ENCODE measurements at regions not wholly inside any gene's neighbourhood (a gene's known extent, or its start where the extent isn't known, plus 50 kb on each side); places are given as distances from the start of the nearest gene placed in this dataset.

- no peak for TF ChIP-seq EP300 (IDR thresholded peaks at IDR 0.05; ENCODE audit: borderline replicate concordance)
- no peak for TF ChIP-seq EGR1 (IDR thresholded peaks at IDR 0.05)
- no peak for TF ChIP-seq NFIC (IDR thresholded peaks at IDR 0.05)
- TF ChIP-seq ZBTB7A (IDR thresholded peaks at IDR 0.05; ENCODE audit: low read depth), result no peak
- no peak for TF ChIP-seq FOXM1 (IDR thresholded peaks at IDR 0.05; ENCODE audit: borderline replicate concordance, low read depth)
- TF ChIP-seq TCF12 (IDR thresholded peaks at IDR 0.05; ENCODE audit: low read depth), result no peak
- no peak for TF ChIP-seq TAF1 (IDR thresholded peaks at IDR 0.05; ENCODE audit: low read depth)
- TF ChIP-seq USF1 (IDR thresholded peaks at IDR 0.05), result no peak
- TF ChIP-seq MAX (IDR thresholded peaks at IDR 0.05), result no peak
Observed at GRCh38 chr6:145155411-145155810, 579.9 kb downstream of the EPM2A start.

- TF ChIP-seq CEBPB (IDR thresholded peaks at IDR 0.05), result no peak
- no peak for TF ChIP-seq ZBTB7A (IDR thresholded peaks at IDR 0.05; ENCODE audit: low read depth)
- no peak for TF ChIP-seq MAX (IDR thresholded peaks at IDR 0.05)
- no peak for TF ChIP-seq YY1 (IDR thresholded peaks at IDR 0.05; ENCODE audit: low read depth)
- no peak for TF ChIP-seq NFIC (IDR thresholded peaks at IDR 0.05)
- no peak for TF ChIP-seq EGR1 (IDR thresholded peaks at IDR 0.05)
- no peak for TF ChIP-seq FOXM1 (IDR thresholded peaks at IDR 0.05; ENCODE audit: borderline replicate concordance, low read depth)
- TF ChIP-seq USF1 (IDR thresholded peaks at IDR 0.05), result no peak
- no peak for TF ChIP-seq TEAD4 (IDR thresholded peaks at IDR 0.05)
- TF ChIP-seq CREB1 (IDR thresholded peaks at IDR 0.05; ENCODE audit: low read depth), result no peak
- no peak for TF ChIP-seq RAD21 (IDR thresholded peaks at IDR 0.05; ENCODE audit: low read depth)
- no peak for TF ChIP-seq REST (IDR thresholded peaks at IDR 0.05; ENCODE audit: low read depth)
- TF ChIP-seq EP300 (IDR thresholded peaks at IDR 0.05; ENCODE audit: borderline replicate concordance), result no peak
- no peak for TF ChIP-seq TCF12 (IDR thresholded peaks at IDR 0.05; ENCODE audit: low read depth)
- TF ChIP-seq TAF1 (IDR thresholded peaks at IDR 0.05; ENCODE audit: low read depth), result no peak
Observed at GRCh38 chr6:145155873-145156782, 579.2 kb downstream of the EPM2A start.

GRCh38 chr6:145159921-145160320 lies 575.4 kb downstream of the EPM2A start:
- TF ChIP-seq TEAD4 (IDR thresholded peaks at IDR 0.05), result no peak

- TF ChIP-seq YY1 (IDR thresholded peaks at IDR 0.05; ENCODE audit: low read depth), result no peak
- TF ChIP-seq TCF12 (IDR thresholded peaks at IDR 0.05; ENCODE audit: low read depth), result no peak
- TF ChIP-seq EGR1 (IDR thresholded peaks at IDR 0.05), result no peak
- TF ChIP-seq TEAD4 (IDR thresholded peaks at IDR 0.05), result no peak
- no peak for TF ChIP-seq MAX (IDR thresholded peaks at IDR 0.05)
- no peak for TF ChIP-seq TAF1 (IDR thresholded peaks at IDR 0.05; ENCODE audit: low read depth)
- TF ChIP-seq RAD21 (IDR thresholded peaks at IDR 0.05; ENCODE audit: low read depth), result no peak
- no peak for TF ChIP-seq CEBPB (IDR thresholded peaks at IDR 0.05)
- no peak for TF ChIP-seq REST (IDR thresholded peaks at IDR 0.05; ENCODE audit: low read depth)
- no peak for TF ChIP-seq NFIC (IDR thresholded peaks at IDR 0.05)
- no peak for TF ChIP-seq CREB1 (IDR thresholded peaks at IDR 0.05; ENCODE audit: low read depth)
- no peak for TF ChIP-seq ZBTB7A (IDR thresholded peaks at IDR 0.05; ENCODE audit: low read depth)
- TF ChIP-seq FOXM1 (IDR thresholded peaks at IDR 0.05; ENCODE audit: borderline replicate concordance, low read depth), result no peak
- no peak for TF ChIP-seq EP300 (IDR thresholded peaks at IDR 0.05; ENCODE audit: borderline replicate concordance)
- no peak for TF ChIP-seq USF1 (IDR thresholded peaks at IDR 0.05)
Observed at GRCh38 chr6:145161501-145161900, 573.8 kb downstream of the EPM2A start.

- no peak for TF ChIP-seq CEBPB (IDR thresholded peaks at IDR 0.05)
Observed at GRCh38 chr6:145169726-145170224, 565.5 kb downstream of the EPM2A start.
